GM19043 (cell line): ENCODE measurements at regions not wholly inside any gene's neighbourhood (a gene's known extent, or its start where the extent isn't known, plus 50 kb on each side); places are given as distances from the start of the nearest gene placed in this dataset.
"Not testable (repeated sequence)": the region's sequence is repeated elsewhere in the genome, so short reads cannot be mapped to it uniquely, and the experiment has no call there.

Source experiments
- ATAC-seq: cut with Tn5 transposase; IDR thresholded peaks from one replicate; pipeline ENCODE4 v1.9.1; 2021; ENCODE audit warnings: low read depth; ENCODE audit not compliant: unreplicated experiment

GRCh38 chr15:98308117-98308516 lies 340.2 kb upstream of the IGF1R start:
- no peak for ATAC-seq

DNA sequence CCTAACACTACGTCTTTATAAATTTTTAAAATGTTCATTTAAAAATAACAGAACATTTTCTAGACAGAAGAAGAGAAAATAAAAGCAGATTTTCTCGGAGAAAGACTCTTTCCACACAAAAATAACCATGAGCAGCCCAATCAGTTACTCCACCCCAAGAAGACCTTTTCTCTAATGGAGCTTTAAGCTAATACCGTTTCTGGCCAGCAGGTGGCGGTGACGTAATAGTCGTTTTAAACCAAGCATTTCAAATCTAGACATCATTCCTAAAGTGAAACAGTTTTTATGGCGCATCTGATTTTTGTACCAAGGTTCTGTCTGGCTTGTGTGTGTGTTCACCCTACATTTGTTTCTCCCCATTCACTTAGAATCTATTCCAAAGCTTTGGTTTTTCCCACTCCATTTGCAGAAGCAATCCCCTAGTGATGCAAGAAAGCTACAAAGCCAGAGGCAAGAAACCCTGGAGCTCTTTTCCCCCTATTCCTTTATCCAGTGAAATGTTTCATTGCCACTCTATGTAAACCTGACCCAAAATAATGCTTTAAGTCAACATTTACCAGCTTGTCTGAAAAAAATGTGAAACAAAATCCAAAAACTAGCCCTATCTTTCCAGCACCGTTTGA lies 336.7 kb upstream of the IGF1R start:
- ATAC-seq: peak; percentile 79

GRCh38 chr15:98312913-98313312 lies 335.4 kb upstream of the IGF1R start:
- no peak for ATAC-seq

DNA sequence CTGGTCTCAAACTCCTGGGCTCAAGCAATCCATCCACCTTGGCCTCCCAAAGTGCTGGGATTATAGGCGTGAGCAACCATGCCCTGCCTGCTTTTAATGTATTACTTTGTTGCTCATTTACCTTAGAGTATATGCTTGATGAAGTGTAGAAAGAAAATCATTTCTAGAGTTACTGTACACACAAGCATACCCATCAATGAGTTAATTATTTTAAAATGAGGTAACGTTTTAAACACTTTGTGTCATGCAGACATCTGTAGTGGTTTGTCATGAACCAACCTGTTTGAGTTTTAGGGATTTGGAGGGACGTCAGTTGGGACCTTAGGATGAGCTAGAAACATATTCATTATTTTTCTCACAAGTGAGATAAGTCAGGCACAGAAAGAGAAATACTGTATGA lies 332.4 kb upstream of the IGF1R start:
- ATAC-seq: no peak

DNA sequence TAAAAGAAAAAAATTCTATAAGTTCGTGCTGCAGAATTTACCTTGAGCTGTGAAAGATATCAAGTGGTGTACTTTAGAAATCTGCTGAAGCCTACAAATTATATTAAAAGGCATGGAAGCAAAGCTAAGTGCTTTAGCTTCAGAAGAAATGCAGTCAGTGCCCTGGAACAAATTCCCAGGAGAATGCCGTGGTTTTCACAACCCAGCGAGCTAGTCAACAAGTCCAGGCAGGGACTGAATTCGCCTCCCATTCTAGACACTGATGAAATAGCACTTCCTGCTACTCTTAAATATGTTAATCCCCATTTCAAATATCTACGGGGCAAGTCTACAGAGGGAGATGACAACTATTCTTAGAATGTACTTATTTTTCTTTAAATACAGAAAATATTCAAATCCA lies 326.4 kb upstream of the IGF1R start:
- no peak for ATAC-seq

- no peak for ATAC-seq
These were observed 325.8 kb upstream of the IGF1R start for GRCh38 chr15:98322581-98322980.

DNA sequence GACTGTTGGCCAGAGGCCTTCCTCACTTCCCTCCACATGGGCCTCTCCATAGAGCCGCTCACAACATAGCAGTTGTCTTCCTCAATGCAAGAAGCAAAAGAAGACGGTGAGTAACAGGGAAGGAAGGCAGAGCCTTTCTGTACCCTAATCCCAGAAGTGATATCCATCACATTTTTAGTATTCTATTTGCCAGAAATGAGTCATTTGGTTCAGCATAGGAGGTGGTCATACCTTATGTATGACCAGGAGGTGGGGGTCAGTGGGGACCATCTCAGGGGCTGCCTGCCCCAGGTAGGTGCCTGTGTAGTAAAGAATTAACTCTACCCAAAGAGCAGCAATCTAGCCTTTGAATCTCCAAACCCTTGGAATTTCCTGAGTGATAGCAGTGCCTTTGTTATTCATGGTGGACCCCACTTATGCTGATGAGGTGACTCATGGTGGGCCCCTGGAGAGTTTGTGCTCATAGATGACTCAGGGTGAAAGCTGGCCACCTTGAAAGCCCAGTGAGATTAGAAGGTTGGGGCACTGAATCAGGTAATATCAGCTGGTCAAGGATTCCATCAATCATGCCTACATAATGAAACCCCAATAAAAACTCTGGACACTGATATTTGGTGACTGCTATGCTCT lies 323.9 kb upstream of the IGF1R start:
- ATAC-seq: no peak

- ATAC-seq: no peak
These were observed 321.5 kb upstream of the IGF1R start for GRCh38 chr15:98326804-98327203.

DNA sequence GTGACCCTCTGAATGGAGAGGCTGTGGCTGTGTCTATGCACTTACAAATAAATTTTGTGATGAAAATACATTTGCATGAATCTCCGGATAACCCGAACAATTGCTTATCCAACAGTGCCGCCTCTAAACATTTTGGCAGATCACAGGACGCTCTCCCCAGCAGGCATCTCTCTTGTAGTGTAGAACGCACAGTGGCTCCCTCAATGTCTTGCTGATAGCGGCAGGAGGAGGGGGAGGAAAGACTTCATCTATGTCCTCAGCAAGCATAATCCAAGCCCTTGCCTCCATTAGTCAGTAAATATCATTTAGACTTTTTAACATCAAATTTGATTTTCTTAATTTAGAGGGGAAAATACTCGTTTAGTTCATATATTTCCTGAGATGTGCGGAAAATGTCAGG lies 318.1 kb upstream of the IGF1R start:
- no peak for ATAC-seq

DNA sequence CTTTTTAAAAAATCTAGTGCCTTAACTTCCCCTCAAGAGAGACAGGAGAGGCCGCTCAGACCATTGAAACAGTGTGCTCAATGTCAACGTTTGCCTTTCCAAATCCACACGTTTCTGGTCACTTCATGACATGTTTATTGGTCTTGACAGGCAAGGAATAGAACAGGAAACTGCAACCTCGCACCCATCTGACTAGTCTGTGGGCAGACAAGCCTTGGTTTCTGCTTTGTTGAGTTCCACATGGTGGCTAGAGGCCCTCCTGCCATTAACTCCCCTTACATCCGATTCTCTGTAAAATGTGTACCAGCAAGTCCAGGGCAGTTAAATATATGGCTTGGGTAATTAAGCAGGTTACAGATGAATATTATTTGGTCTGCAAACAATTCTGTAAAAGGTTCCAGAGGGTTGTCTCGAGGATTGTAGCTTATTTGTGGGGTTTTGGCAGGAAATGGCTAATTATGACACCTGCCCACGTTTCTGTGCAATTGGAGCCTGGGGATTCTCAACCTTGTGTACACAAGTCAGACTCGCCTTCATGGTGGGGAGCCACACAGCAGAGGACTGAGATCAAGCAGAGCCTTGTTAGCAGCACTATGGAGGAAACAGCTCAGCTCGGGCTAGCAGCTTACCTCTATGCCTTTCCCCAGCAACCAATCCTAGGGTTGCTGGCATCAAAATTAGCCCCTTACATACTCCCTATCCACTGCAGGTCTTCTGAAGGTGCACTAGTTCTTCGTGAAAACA lies 317.5 kb upstream of the IGF1R start:
- ATAC-seq: no peak

DNA sequence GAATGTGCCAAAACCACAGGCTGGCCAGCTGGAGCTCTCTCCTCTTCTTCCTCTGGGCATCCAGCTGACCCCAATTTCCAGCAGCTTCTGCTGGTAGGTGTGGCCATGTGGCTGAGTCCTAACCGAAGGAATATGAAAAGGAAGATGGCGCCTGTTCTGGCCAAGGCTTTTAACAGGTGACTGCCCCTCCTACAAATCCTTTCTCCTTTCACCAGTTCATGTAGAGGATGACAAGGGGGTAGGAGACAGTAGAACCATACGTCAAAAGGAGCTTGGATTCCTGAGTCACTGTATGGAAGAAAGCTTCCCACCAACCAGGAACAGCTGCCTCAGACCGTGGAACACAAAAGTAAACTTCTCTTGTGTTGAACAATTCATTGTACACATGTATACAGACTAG lies 316.7 kb upstream of the IGF1R start:
- no peak for ATAC-seq

- ATAC-seq: no peak
These were observed 315.1 kb upstream of the IGF1R start for GRCh38 chr15:98333251-98333650.

- no peak for ATAC-seq
These were observed 305.4 kb upstream of the IGF1R start for GRCh38 chr15:98342911-98343310.

- no peak for ATAC-seq
These were observed 303.7 kb upstream of the IGF1R start for GRCh38 chr15:98344591-98344990.

- ATAC-seq: no peak
These were observed 301.3 kb upstream of the IGF1R start for GRCh38 chr15:98347001-98347400.

GRCh38 chr15:98347866-98348265 lies 300.5 kb upstream of the IGF1R start:
- ATAC-seq: no peak

DNA sequence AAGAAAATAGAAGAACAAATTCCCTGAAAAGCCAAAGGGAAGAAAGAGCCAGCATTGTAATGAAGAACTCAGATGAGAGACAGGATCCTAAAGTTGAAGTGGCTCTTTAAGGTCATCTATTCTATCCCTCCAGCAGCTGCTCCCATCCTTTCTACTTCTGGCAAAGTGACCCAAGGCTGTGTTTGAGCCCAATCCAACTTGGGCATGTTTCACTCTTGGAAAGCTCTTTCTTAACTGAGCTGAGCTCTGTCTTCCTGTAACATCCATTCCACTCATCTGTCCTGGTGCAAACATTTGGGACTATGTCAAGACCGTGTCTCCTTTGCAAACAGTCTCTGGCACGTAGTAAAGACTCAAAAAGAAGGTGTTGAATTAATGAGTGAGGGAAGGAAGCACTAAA lies 298.1 kb upstream of the IGF1R start:
- ATAC-seq: no peak

GRCh38 chr15:98358274-98358673 lies 290.1 kb upstream of the IGF1R start:
- ATAC-seq: not testable (repeated sequence)

GRCh38 chr15:98358971-98359370 lies 289.4 kb upstream of the IGF1R start:
- ATAC-seq: no peak

DNA sequence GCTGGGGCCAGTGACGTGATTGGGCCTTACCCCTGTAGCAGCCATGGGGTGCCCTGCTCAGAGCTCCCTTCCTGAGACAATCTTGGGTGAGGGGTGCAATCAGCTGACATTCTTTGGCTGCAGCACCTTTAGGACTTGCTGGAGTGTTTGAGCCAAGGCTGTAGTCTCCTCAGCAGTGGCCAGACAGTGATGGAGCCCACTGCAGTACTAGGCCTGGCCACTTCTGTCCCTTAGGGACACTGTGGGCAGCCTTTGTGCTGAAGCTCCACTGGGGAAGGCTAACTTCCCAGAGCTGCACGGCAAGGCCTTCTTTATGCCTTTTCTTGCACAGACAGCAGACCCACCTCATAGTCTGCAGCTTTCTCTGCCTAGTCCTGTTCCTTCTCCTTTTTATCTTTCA lies 284.9 kb upstream of the IGF1R start:
- no peak for ATAC-seq

DNA sequence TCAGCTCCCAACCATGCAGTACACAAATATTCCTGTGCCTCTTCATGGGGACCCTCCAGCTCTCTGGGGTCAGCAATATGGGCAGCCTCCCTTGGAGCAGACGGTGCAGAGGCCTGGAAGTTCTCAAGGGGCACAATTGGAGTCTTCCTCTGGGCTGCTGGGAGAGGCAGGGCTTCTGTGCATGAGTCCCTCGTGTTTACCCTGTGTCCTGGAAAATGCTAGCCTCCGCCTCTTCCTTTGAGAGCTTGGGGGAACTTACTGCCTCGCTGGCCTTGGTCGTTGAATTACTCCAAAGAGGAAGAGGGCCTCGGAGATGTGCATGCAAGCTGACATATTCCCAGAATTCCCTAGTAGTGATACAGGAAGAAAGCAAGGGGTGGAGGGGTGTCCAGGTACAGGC lies 284.4 kb upstream of the IGF1R start:
- no peak for ATAC-seq

DNA sequence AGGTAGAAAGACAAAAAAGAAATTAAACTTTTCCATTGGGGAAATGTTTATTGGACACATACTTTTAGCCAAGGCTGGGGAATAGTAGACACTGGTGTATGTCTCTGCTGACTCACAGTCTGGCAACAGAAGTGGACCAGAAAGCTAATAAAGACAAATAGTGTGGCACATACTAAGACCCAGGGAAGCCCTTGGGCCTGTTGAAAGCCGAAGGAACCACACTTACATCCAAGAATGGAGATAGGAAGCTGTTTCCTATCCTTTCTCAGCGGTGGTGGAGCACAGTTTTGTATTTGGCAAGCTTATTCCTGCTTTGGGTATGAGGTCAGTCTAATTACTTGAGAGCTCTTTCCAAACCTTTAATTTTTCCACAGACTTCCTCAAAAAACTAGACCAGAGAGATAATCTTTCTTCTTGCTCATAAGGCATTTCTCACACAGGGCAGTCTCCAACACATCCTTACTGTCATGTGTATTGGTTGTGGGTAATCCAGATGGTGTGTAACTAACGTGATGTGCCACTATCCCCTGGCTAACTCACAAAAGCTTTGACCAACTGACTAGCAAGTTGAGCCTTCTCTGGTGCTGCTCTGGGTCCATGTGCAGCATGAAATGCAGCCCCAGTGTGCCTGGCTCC lies 279.1 kb upstream of the IGF1R start:
- ATAC-seq: no peak
